ENCODE measurements at regions not wholly inside any gene's neighbourhood (a gene's known extent, or its start where the extent isn't known, plus 50 kb on each side); places are given as distances from the start of the nearest gene placed in this dataset.
"Not testable (repeated sequence)": the region's sequence is repeated elsewhere in the genome, so short reads cannot be mapped to it uniquely, and the experiment has no call there.

GRCh38 chrX:131356725-131357124 lies 67.6 kb upstream of the IGSF1 start:
- no peak for DNase-seq (ENCODE audit: low spot score)

- no peak for DNase-seq (ENCODE audit: low spot score)
Measured at GRCh38 chrX:131359611-131360010, 70.5 kb upstream of the IGSF1 start.

GRCh38 chrX:131365766-131366165 lies 76.7 kb upstream of the IGSF1 start:
- DNase-seq (ENCODE audit: low spot score) = no peak

GRCh38 chrX:131366407-131366806 lies 77.3 kb upstream of the IGSF1 start:
- DNase-seq (ENCODE audit: low spot score) = peak; percentile 42

GRCh38 chrX:131388293-131388692 lies 99.2 kb upstream of the IGSF1 start:
- no peak for DNase-seq (ENCODE audit: low spot score)

GRCh38 chrX:131392666-131393065 lies 103.6 kb upstream of the IGSF1 start:
- no peak for DNase-seq (ENCODE audit: low spot score)

- no peak for DNase-seq (ENCODE audit: low spot score)
Measured at GRCh38 chrX:131393426-131393825, 104.3 kb upstream of the IGSF1 start.

GRCh38 chrX:131394384-131394783 lies 105.3 kb upstream of the IGSF1 start:
- DNase-seq (ENCODE audit: low spot score) = no peak

GRCh38 chrX:131397891-131398290 lies 108.8 kb upstream of the IGSF1 start:
- no peak for DNase-seq (ENCODE audit: low spot score)

GRCh38 chrX:131399678-131400428 lies 110.7 kb upstream of the IGSF1 start:
- no peak for DNase-seq (ENCODE audit: low spot score)

- DNase-seq (ENCODE audit: low spot score) = no peak
Measured at GRCh38 chrX:131402124-131402811, 113.2 kb upstream of the IGSF1 start.

GRCh38 chrX:131405497-131405896 lies 116.4 kb upstream of the IGSF1 start:
- DNase-seq (ENCODE audit: low spot score) = no peak

GRCh38 chrX:131424895-131425294 lies 119.0 kb upstream of the OR13H1 start:
- DNase-seq (ENCODE audit: low spot score) = no peak

- DNase-seq (ENCODE audit: low spot score) = not testable (repeated sequence)
Measured at GRCh38 chrX:131430465-131430864, 113.4 kb upstream of the OR13H1 start.

GRCh38 chrX:131441033-131441432 lies 102.8 kb upstream of the OR13H1 start:
- no peak for DNase-seq (ENCODE audit: low spot score)

GRCh38 chrX:131445955-131446354 lies 97.9 kb upstream of the OR13H1 start:
- no peak for DNase-seq (ENCODE audit: low spot score)

- DNase-seq (ENCODE audit: low spot score) = not testable (repeated sequence)
Measured at GRCh38 chrX:131461855-131462254, 82.0 kb upstream of the OR13H1 start.

GRCh38 chrX:131473809-131474208 lies 70.1 kb upstream of the OR13H1 start:
- not testable (repeated sequence) for DNase-seq (ENCODE audit: low spot score)

GRCh38 chrX:131477498-131477897 lies 66.4 kb upstream of the OR13H1 start:
- DNase-seq (ENCODE audit: low spot score) = no peak

Data from pons (tissue), 1 donor.